HEK293T (cell line): ENCODE measurements at regions not wholly inside any gene's neighbourhood (a gene's known extent, or its start where the extent isn't known, plus 50 kb on each side); places are given as distances from the start of the nearest gene placed in this dataset.
A peak's percentile ranks its signal among the peaks of the same experiment; 100 is the strongest.

Experiments used
- CTCF ChIA-PET: fragments of 350-600 bp; formaldehyde crosslinking; extraction: SDS; loops from one replicate; lab custom pipeline; 2021; ENCODE audit warnings: antibody characterized with exemption, inconsistent platforms; lab: Yijun Ruan, JAX
- POLR2A ChIA-PET: fragments of 350-600 bp; formaldehyde crosslinking; extraction: SDS; loops from one replicate; lab custom pipeline; 2020; ENCODE audit warnings: antibody characterized with exemption, inconsistent platforms; lab: Yijun Ruan, JAX
- DNase-seq: peaks from one replicate; pipeline ENCODE4 v3.0.0; 2012; ENCODE audit warnings: mixed read lengths; ENCODE audit errors: extremely low spot score
- ARNT ChIP-seq: fragments of 450-650 bp; IDR thresholded peaks from 2 replicates; pipeline ENCODE4 v1.6.1; 2017; ENCODE audit warnings: mild to moderate bottlenecking
- BHLHE40 ChIP-seq: fragments of 450-650 bp; IDR thresholded peaks from 2 replicates; pipeline ENCODE4 v1.6.1; 2016; ENCODE audit warnings: mild to moderate bottlenecking, moderate library complexity, borderline replicate concordance
- CTBP1 ChIP-seq: fragments of 450-650 bp; IDR thresholded peaks from 2 replicates; pipeline ENCODE4 v1.6.1; 2016; ENCODE audit warnings: borderline replicate concordance
- ELF4 ChIP-seq: fragments of 450-650 bp; IDR thresholded peaks from 2 replicates; pipeline ENCODE4 v1.6.1; 2017; ENCODE audit warnings: antibody characterized with exemption
- FOXA1 ChIP-seq: fragments of 450-650 bp; IDR thresholded peaks from 2 replicates; pipeline ENCODE4 v1.6.1; 2016; ENCODE audit warnings: mild to moderate bottlenecking
- FOXK2 ChIP-seq: fragments of 450-650 bp; IDR thresholded peaks from 2 replicates; pipeline ENCODE4 v1.6.1; 2016; ENCODE audit warnings: mild to moderate bottlenecking
- FOXM1 ChIP-seq: fragments of 450-650 bp; IDR thresholded peaks from 2 replicates; pipeline ENCODE4 v1.6.1; 2017; ENCODE audit warnings: mild to moderate bottlenecking, borderline replicate concordance
- HDGF ChIP-seq: fragments of 450-650 bp; IDR thresholded peaks from 2 replicates; pipeline ENCODE4 v1.6.1; 2017; ENCODE audit warnings: antibody characterized with exemption, borderline replicate concordance
- L3MBTL2 ChIP-seq: fragments of 450-650 bp; conservative IDR thresholded peaks from 2 replicates; pipeline ENCODE4 v1.6.1; 2016; ENCODE audit warnings: mild to moderate bottlenecking
- LEF1 ChIP-seq: fragments of 450-650 bp; IDR thresholded peaks from 2 replicates; pipeline ENCODE4 v1.6.1; 2017; ENCODE audit warnings: mild to moderate bottlenecking, borderline replicate concordance
- NFRKB ChIP-seq: fragments of 450-650 bp; IDR thresholded peaks from 2 replicates; pipeline ENCODE4 v1.6.1; 2016; ENCODE audit warnings: mild to moderate bottlenecking, moderate library complexity
- PKNOX1 ChIP-seq: fragments of 450-650 bp; IDR thresholded peaks from 2 replicates; pipeline ENCODE4 v1.6.1; 2016
- SP1 ChIP-seq: fragments of 450-650 bp; IDR thresholded peaks from 2 replicates; pipeline ENCODE4 v1.6.1; 2017
- SUZ12 ChIP-seq: fragments of 450-650 bp; IDR thresholded peaks from 2 replicates; pipeline ENCODE4 v1.6.1; 2016; ENCODE audit warnings: mild to moderate bottlenecking
- TARDBP ChIP-seq: fragments of 450-650 bp; IDR thresholded peaks from 2 replicates; pipeline ENCODE4 v1.6.1; 2016
- ZNF384 ChIP-seq: fragments of 450-650 bp; IDR thresholded peaks from 2 replicates; pipeline ENCODE4 v1.6.1; 2016

GRCh38 chr7:130900471-130901076, 166.6 kb upstream of the KLF14 start:
- POLR2A ChIA-PET = no interaction called here
- no peak for DNase-seq
- CTCF ChIA-PET = interaction anchor here (0.7 to 2.2 kb wide), 3 partner anchors 10 to 1253 kb away, joined by 5 read pairs; no protein-coding TSS in a partner anchor
- TF ChIP-seq ZNF384 = no peak

- TF ChIP-seq LEF1 (no peak), SUZ12 (no peak), L3MBTL2 (no peak), CTBP1 (no peak), ARNT (no peak), ELF4 (no peak), BHLHE40 (no peak), TARDBP (no peak), ZNF384 (no peak), PKNOX1 (no peak)
- no peak for DNase-seq
- CTCF ChIA-PET = interaction anchor here (0.7 to 2.2 kb wide), 2 partner anchors 10 to 60 kb away, joined by 5 read pairs; no protein-coding TSS in a partner anchor
- POLR2A ChIA-PET = no interaction called here
These were observed 167.3 kb upstream of the KLF14 start for GRCh38 chr7:130901209-130901783.

GRCh38 chr7:130902755-130903357, 168.8 kb upstream of the KLF14 start:
- CTCF ChIA-PET = interaction anchor here (0.6 to 1.9 kb wide), 4 partner anchors 57 to 139 kb away, joined by 3 to 10 read pairs (median 3); no protein-coding TSS in a partner anchor
- POLR2A ChIA-PET = interaction anchor here (1.0 kb wide), 1 partner anchor 10 kb away, joined by 3 read pairs; no protein-coding TSS in a partner anchor
- no peak for TF ChIP-seq ARNT
- no peak for TF ChIP-seq FOXM1
- TF ChIP-seq ZNF384 = no peak
- no peak for TF ChIP-seq NFRKB
- TF ChIP-seq CTBP1 = no peak
- TF ChIP-seq LEF1 = no peak
- no peak for TF ChIP-seq FOXA1
- no peak for DNase-seq

GRCh38 chr7:130903358-130903974, 169.5 kb upstream of the KLF14 start:
- TF ChIP-seq NFRKB = no peak
- TF ChIP-seq PKNOX1 = no peak
- no peak for TF ChIP-seq ELF4
- no peak for TF ChIP-seq FOXA1
- TF ChIP-seq FOXM1 = no peak
- no peak for TF ChIP-seq ARNT
- no peak for TF ChIP-seq HDGF
- no peak for TF ChIP-seq ZNF384
- TF ChIP-seq CTBP1 = no peak
- no peak for TF ChIP-seq FOXK2
- POLR2A ChIA-PET = interaction anchor here (1.0 to 1.3 kb wide), 2 partner anchors 9 to 38 kb away, joined by 3 to 7 read pairs; no protein-coding TSS in a partner anchor
- CTCF ChIA-PET = interaction anchor here (0.6 to 1.9 kb wide), 6 partner anchors 8 to 136 kb away, joined by 3 to 10 read pairs (median 4); no protein-coding TSS in a partner anchor
- no peak for DNase-seq

- no peak for DNase-seq
- POLR2A ChIA-PET = interaction anchor here (1.0 to 1.3 kb wide), 2 partner anchors 10 to 38 kb away, joined by 3 to 7 read pairs; no protein-coding TSS in a partner anchor
- CTCF ChIA-PET = interaction anchor here (0.8 to 1.9 kb wide), 5 partner anchors 8 to 135 kb away, joined by 3 to 10 read pairs (median 4); no protein-coding TSS in a partner anchor
- TF ChIP-seq PKNOX1 (peak; percentile 87), FOXA1 (no peak)
These were observed 170.2 kb upstream of the KLF14 start for GRCh38 chr7:130904031-130904757.

GRCh38 chr7:130904792-130905191, 170.8 kb upstream of the KLF14 start:
- DNase-seq = no peak
- ChIA-PET POLR2A (interaction anchor here (1.0 to 1.3 kb wide), 2 partner anchors 9 to 37 kb away, joined by 3 to 7 read pairs; no protein-coding TSS in a partner anchor), CTCF (interaction anchor here (1.2 to 1.9 kb wide), 4 partner anchors 9 to 78 kb away, joined by 3 to 10 read pairs (median 4); no protein-coding TSS in a partner anchor)
- TF ChIP-seq FOXM1 (no peak), PKNOX1 (no peak), SUZ12 (no peak), HDGF (no peak), CTBP1 (no peak), SP1 (no peak)
